ENCODE measurements at regions not wholly inside any gene's neighbourhood (a gene's known extent, or its start where the extent isn't known, plus 50 kb on each side); places are given as distances from the start of the nearest gene placed in this dataset.

DNA sequence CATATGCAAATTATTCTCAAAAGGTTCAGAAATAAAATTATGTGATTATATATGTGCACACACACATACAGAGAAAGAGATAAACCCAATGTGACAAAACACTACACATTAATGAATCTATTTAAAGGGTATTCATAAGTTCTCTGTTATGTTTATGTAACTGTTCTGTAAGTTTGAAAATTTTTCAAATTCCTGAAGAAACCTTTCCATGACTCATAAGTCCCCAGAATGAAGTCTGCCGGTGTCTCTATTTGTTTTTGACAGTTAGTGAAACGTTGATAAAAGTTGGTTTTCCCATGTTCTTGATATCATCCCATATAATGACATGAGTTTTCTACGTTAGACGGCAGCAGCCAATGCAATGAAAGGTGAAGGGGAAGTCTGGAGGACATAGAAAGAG, 199.5 kb upstream of the PUM3 start:
- H3K79me2 ChIP-seq (ENCODE audit: control insufficient read depth, insufficient read depth, low read length): no peaks in the 10 kb centered on the region
- H3K27me3 ChIP-seq (ENCODE audit: control insufficient read depth, insufficient read depth, low read length): no peaks in the 10 kb centered on the region
- no peaks in the 10 kb centered on the region for H4K20me1 ChIP-seq (ENCODE audit: control insufficient read depth, extremely low read depth, insufficient read depth, low read length)
- H3K9me3 ChIP-seq (ENCODE audit: control insufficient read depth, insufficient read depth, low read depth, low read length): no peaks in the 10 kb centered on the region
- H3K4me1 ChIP-seq (ENCODE audit: control insufficient read depth, extremely low read depth, insufficient read depth, low read length): no peaks in the 10 kb centered on the region
- H3K9ac ChIP-seq (ENCODE audit: insufficient read depth, low read length): no peak overlapping the region
- no peak overlapping the region for H2AFZ ChIP-seq (ENCODE audit: low read length)
- peak in 1 of 2 donors; percentile 36 for DNase-seq (ENCODE audit: low read depth in 2 of 2)
- H3K4me2 ChIP-seq (ENCODE audit: extremely low read depth, insufficient read depth, low read length): no peak overlapping the region
- no peaks in the 10 kb centered on the region for H3K36me3 ChIP-seq (ENCODE audit: control insufficient read depth, insufficient read depth, low read length)
- no peak overlapping the region for H3K4me3 ChIP-seq (replicated peaks in 1 of 4; ENCODE audit: control extremely low read depth in 1 of 4, insufficient read depth in 1 of 4, low read depth in 3 of 4, low read length in 4 of 4)
- no peak overlapping the region for H3K27ac ChIP-seq (ENCODE audit: insufficient read depth, low read length)
- TF ChIP-seq EZH2 (IDR thresholded peaks at IDR 0.05; ENCODE audit: low read length, missing control alignments) (no peak), CTCF (conservative IDR thresholded peaks at IDR 0.05 in 1 of 2, IDR thresholded peaks at IDR 0.05 in 1 of 2; ENCODE audit: low read depth in 1 of 2, low read length in 2 of 2) (no peak)

GRCh38 chr9:3040761-3041160, 196.9 kb upstream of the PUM3 start:
- Histone ChIP-seq H3K4me2 (ENCODE audit: extremely low read depth, insufficient read depth, low read length) (no peak overlapping the region), H3K4me1 (ENCODE audit: control insufficient read depth, extremely low read depth, insufficient read depth, low read length) (no peaks in the 10 kb centered on the region), H3K9ac (ENCODE audit: insufficient read depth, low read length) (no peak overlapping the region), H3K27ac (ENCODE audit: insufficient read depth, low read length) (no peak overlapping the region), H3K79me2 (ENCODE audit: control insufficient read depth, insufficient read depth, low read length) (no peaks in the 10 kb centered on the region), H3K4me3 (replicated peaks in 1 of 4; ENCODE audit: control extremely low read depth in 1 of 4, insufficient read depth in 1 of 4, low read depth in 3 of 4, low read length in 4 of 4) (no peak overlapping the region), H3K36me3 (ENCODE audit: control insufficient read depth, insufficient read depth, low read length) (no peaks in the 10 kb centered on the region), H4K20me1 (ENCODE audit: control insufficient read depth, extremely low read depth, insufficient read depth, low read length) (no peaks in the 10 kb centered on the region), H2AFZ (ENCODE audit: low read length) (no peak overlapping the region), H3K9me3 (ENCODE audit: control insufficient read depth, insufficient read depth, low read depth, low read length) (no peaks in the 10 kb centered on the region), H3K27me3 (ENCODE audit: control insufficient read depth, insufficient read depth, low read length) (no peaks in the 10 kb centered on the region)
- no peak for TF ChIP-seq CTCF (conservative IDR thresholded peaks at IDR 0.05 in 1 of 2, IDR thresholded peaks at IDR 0.05 in 1 of 2; ENCODE audit: low read depth in 1 of 2, low read length in 2 of 2)
- no peak for TF ChIP-seq EZH2 (IDR thresholded peaks at IDR 0.05; ENCODE audit: low read length, missing control alignments)
- DNase-seq (ENCODE audit: low read depth in 2 of 2): no peak

GRCh38 chr9:3036333-3036700, 192.4 kb upstream of the PUM3 start:
- no peak overlapping the region for H3K27ac ChIP-seq (ENCODE audit: insufficient read depth, low read length)
- no peaks in the 10 kb centered on the region for H3K4me1 ChIP-seq (ENCODE audit: control insufficient read depth, extremely low read depth, insufficient read depth, low read length)
- H3K9ac ChIP-seq (ENCODE audit: insufficient read depth, low read length): no peak overlapping the region
- H3K79me2 ChIP-seq (ENCODE audit: control insufficient read depth, insufficient read depth, low read length): no peaks in the 10 kb centered on the region
- no peaks in the 10 kb centered on the region for H4K20me1 ChIP-seq (ENCODE audit: control insufficient read depth, extremely low read depth, insufficient read depth, low read length)
- no peak for TF ChIP-seq EZH2 (IDR thresholded peaks at IDR 0.05; ENCODE audit: low read length, missing control alignments)
- TF ChIP-seq CTCF (conservative IDR thresholded peaks at IDR 0.05 in 1 of 2, IDR thresholded peaks at IDR 0.05 in 1 of 2; ENCODE audit: low read depth in 1 of 2, low read length in 2 of 2): no peak
- no peak overlapping the region for H2AFZ ChIP-seq (ENCODE audit: low read length)
- H3K9me3 ChIP-seq (ENCODE audit: control insufficient read depth, insufficient read depth, low read depth, low read length): no peaks in the 10 kb centered on the region
- no peak for DNase-seq (ENCODE audit: low read depth in 2 of 2)
- no peaks in the 10 kb centered on the region for H3K36me3 ChIP-seq (ENCODE audit: control insufficient read depth, insufficient read depth, low read length)
- H3K4me3 ChIP-seq (replicated peaks in 1 of 4; ENCODE audit: control extremely low read depth in 1 of 4, insufficient read depth in 1 of 4, low read depth in 3 of 4, low read length in 4 of 4): no peak overlapping the region
- H3K4me2 ChIP-seq (ENCODE audit: extremely low read depth, insufficient read depth, low read length): no peak overlapping the region
- H3K27me3 ChIP-seq (ENCODE audit: control insufficient read depth, insufficient read depth, low read length): no peaks in the 10 kb centered on the region
